ENCODE measurements at regions not wholly inside any gene's neighbourhood (a gene's known extent, or its start where the extent isn't known, plus 50 kb on each side); places are given as distances from the start of the nearest gene placed in this dataset.

DNA sequence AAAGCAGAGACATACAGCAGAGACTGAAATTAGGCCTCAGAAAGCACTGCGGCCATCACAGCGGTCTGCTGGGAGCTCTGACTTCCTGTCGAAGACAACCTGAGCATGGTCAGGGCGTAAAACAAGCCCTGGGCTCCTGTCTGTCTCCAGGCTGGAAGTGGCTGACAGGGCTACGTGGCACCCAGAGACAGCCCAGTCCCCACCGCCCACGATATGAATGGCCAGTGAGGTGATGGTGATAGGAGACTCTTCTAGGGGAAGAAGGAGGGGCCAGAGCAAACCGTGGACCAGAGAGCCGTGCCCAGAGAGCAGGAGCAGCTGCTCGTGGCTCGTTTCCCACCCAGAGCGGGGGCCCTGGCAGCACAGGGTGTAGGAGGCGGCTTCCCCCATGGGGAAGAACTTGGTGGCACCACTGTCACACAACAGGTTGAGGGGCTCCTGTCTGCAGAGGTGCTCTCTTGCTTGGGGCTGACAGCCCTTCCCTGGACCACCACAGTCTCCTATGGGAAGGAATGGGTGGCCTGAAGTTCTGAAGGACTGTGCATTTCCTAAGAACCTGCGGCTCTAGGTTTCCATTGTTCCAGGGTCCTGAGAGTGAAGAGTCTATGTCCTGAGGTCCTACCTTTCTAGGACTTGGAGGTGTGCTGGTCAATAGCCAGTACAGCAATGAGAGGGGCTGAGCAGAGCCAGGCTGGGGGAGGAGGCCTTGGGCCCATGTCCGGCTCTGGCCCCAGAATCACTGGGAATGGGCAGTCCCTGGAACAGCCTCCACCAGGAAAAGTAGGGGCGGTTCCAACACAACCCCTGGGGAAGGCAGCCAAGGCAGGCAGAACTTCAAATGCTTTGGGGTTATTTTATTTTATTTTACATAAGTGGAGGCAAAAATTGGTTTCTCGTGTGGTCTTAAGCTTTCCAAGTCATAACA is 56.4 kb downstream of the BARX1 start:
- ChIA-PET CTCF (no interaction called here), POLR2A (no interaction called here)
- intact Hi-C loops (cut with micrococcal nuclease) = no loop called here
- no TSS peak for BruUV-seq (replicated peaks)
- no peak overlapping the region for H3K4me3 Mint-ChIP-seq (ENCODE audit: unreplicated experiment)
- TF ChIP-seq, protein P1, sequence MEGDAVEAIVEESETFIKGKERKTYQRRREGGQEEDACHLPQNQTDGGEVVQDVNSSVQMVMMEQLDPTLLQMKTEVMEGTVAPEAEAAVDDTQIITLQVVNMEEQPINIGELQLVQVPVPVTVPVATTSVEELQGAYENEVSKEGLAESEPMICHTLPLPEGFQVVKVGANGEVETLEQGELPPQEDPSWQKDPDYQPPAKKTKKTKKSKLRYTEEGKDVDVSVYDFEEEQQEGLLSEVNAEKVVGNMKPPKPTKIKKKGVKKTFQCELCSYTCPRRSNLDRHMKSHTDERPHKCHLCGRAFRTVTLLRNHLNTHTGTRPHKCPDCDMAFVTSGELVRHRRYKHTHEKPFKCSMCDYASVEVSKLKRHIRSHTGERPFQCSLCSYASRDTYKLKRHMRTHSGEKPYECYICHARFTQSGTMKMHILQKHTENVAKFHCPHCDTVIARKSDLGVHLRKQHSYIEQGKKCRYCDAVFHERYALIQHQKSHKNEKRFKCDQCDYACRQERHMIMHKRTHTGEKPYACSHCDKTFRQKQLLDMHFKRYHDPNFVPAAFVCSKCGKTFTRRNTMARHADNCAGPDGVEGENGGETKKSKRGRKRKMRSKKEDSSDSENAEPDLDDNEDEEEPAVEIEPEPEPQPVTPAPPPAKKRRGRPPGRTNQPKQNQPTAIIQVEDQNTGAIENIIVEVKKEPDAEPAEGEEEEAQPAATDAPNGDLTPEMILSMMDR (IDR thresholded peaks at IDR 0.05; ENCODE audit: unreplicated experiment) = no peak
- no peaks in the 10 kb centered on the region for H3K36me3 Mint-ChIP-seq (ENCODE audit: insufficient read depth, unreplicated experiment)
- DNase-seq (ENCODE audit: unreplicated experiment) = no peak
- no peaks in the 10 kb centered on the region for H3K9me3 Mint-ChIP-seq (ENCODE audit: unreplicated experiment)
- no peaks in the 10 kb centered on the region for H3K4me1 Mint-ChIP-seq (ENCODE audit: insufficient read depth, unreplicated experiment)
- no peak overlapping the region for H3K27ac Mint-ChIP-seq (ENCODE audit: low read depth, unreplicated experiment)
- peaks cover 18% of the 10 kb centered on the region for H3K27me3 Mint-ChIP-seq (ENCODE audit: insufficient read depth, unreplicated experiment)

DNA sequence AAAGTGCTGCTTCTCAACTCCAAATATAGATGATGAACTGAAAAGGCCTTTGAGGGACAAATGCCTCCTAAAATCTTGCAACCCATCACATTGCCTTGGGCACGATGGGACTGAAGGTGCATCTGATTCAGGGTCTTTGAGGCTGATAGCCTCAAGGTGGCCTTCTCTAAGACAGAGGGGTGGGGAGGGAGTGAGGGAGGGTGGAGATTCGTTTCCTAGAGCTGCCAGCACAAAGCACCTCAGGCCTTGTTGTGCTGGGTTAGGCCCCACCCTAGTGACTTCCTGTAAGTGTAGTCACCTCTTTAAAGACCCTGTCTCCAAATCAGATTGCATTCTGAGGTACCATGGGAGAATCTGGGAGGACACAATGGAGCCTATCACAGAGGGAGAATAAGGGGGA is 57.1 kb downstream of the BARX1 start:
- Mint-ChIP-seq H3K36me3 (ENCODE audit: insufficient read depth, unreplicated experiment) (no peaks in the 10 kb centered on the region), H3K27ac (ENCODE audit: low read depth, unreplicated experiment) (no peak overlapping the region), H3K4me3 (ENCODE audit: unreplicated experiment) (no peak overlapping the region), H3K4me1 (ENCODE audit: insufficient read depth, unreplicated experiment) (no peaks in the 10 kb centered on the region), H3K27me3 (ENCODE audit: insufficient read depth, unreplicated experiment) (peaks cover 18% of the 10 kb centered on the region), H3K9me3 (ENCODE audit: unreplicated experiment) (peaks cover under 1% of the 10 kb centered on the region)
- TF ChIP-seq, protein P1 (IDR thresholded peaks at IDR 0.05; ENCODE audit: unreplicated experiment) = no peak
- BruUV-seq (replicated peaks) = no TSS peak
- ChIA-PET CTCF (interaction anchor here (0.8 kb wide), 1 partner anchor 104 kb away, joined by 4 read pairs; no protein-coding TSS in a partner anchor), POLR2A (no interaction called here)
- DNase-seq (ENCODE audit: unreplicated experiment) = no peak
- intact Hi-C loops (cut with micrococcal nuclease) = no loop called here

DNA sequence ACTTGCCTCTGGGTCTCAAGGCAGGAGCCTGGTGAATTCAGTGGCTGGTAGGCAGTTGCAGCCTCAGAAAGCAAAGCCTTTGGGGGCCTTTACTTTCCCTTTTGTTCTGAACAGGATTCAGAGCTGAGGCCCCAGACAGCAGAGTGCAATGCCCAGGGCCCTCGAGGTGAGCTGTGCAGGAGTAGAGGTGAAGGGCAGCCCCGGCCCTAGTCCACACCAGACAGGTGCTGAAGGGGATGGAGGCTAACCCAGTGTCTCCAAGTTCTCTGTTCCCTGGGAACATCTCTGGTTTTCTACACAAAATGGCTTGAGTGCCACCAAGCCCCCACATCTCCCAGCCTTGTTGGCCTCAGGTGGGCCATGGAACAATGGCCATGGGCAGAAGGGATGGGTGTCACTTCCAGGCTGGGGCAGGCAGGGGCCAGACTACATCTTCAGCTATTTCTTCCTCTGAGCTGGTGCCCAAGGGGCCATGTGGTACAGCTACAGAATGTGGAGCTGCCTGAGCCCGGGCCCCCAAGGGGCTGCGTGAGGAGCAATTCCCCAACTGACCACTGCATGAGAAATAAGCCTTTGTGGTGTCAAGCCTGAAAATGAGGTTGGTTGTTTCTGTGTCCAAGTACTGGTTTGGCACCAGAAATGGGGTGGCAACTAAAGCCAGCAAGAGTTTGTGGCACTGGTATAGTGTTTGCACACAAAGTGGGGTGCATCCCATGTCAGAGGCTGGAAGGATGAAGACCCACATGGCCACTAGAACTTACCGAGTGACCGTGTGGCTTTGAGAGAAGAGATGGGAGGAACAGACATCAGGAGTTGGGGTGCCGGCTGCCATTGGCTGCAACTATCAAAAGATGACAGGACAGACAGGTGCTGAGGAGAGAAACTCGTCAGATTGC is 57.8 kb downstream of the BARX1 start:
- Mint-ChIP-seq H3K9me3 (ENCODE audit: unreplicated experiment) (peaks cover 6% of the 10 kb centered on the region), H3K4me3 (ENCODE audit: unreplicated experiment) (no peak overlapping the region), H3K27me3 (ENCODE audit: insufficient read depth, unreplicated experiment) (peaks cover 18% of the 10 kb centered on the region), H3K36me3 (ENCODE audit: insufficient read depth, unreplicated experiment) (no peaks in the 10 kb centered on the region), H3K27ac (ENCODE audit: low read depth, unreplicated experiment) (no peak overlapping the region), H3K4me1 (ENCODE audit: insufficient read depth, unreplicated experiment) (no peaks in the 10 kb centered on the region)
- TF ChIP-seq, protein P1 (IDR thresholded peaks at IDR 0.05; ENCODE audit: unreplicated experiment) = no peak
- CTCF ChIA-PET = interaction anchor here (0.8 kb wide), 1 partner anchor 105 kb away, joined by 4 read pairs; no protein-coding TSS in a partner anchor
- DNase-seq (ENCODE audit: unreplicated experiment) = no peak
- POLR2A ChIA-PET = no interaction called here
- intact Hi-C loops (cut with micrococcal nuclease) = no loop called here
- no TSS peak for BruUV-seq (replicated peaks)

DNA sequence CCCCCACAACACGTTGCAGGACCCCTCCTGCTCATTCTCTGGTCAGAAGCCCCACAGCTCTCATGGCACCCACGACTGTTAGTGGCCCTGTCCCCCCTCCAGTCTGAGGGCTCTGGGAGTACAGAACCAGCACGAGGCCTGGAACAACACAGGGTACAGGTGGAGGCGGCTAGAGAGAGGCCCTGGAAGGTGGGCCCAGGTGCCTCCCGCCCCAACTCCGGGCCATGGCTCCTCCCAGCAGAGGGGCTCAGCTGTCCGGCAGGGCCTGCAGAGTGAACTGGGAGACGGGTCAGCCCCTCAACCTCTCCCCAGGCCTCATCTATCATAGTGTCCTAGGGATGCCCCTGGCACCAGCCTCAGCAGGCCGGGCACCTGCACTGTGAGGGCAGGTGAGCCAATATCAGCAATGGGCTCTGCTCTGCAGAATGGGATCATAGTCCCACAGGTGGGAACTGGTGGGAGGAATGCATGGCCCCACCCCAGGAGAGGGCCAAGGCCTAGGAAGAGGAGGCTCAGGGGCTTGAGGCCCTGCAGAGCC is 58.6 kb downstream of the BARX1 start:
- no TSS peak for BruUV-seq (replicated peaks)
- Mint-ChIP-seq H3K27ac (ENCODE audit: low read depth, unreplicated experiment) (no peak overlapping the region), H3K9me3 (ENCODE audit: unreplicated experiment) (peaks cover 6% of the 10 kb centered on the region), H3K36me3 (ENCODE audit: insufficient read depth, unreplicated experiment) (no peaks in the 10 kb centered on the region), H3K27me3 (ENCODE audit: insufficient read depth, unreplicated experiment) (peaks cover 12% of the 10 kb centered on the region), H3K4me3 (ENCODE audit: unreplicated experiment) (no peak overlapping the region), H3K4me1 (ENCODE audit: insufficient read depth, unreplicated experiment) (no peaks in the 10 kb centered on the region)
- intact Hi-C loops (cut with micrococcal nuclease) = no loop called here
- ChIA-PET CTCF (no interaction called here), POLR2A (no interaction called here)
- DNase-seq (ENCODE audit: unreplicated experiment) = no peak
- TF ChIP-seq, protein P1 (IDR thresholded peaks at IDR 0.05; ENCODE audit: unreplicated experiment) = no peak

All from MCF 10A (cell line).